Stomach (tissue), 4 donors: ENCODE measurements at regions not wholly inside any gene's neighbourhood (a gene's known extent, or its start where the extent isn't known, plus 50 kb on each side); places are given as distances from the start of the nearest gene placed in this dataset.

Source experiments
- CTCF ChIP-seq, 7 experiments: fragments of 450-650 bp in 4 of 7; fragments of 200-600 bp in 3 of 7; sonication (generic) in 3 of 7; IDR thresholded peaks; one replicate each; pipeline ENCODE4 v1.5.1; 2016 to 2019; ENCODE audit warnings: antibody characterized with exemption in 7 of 7, control low read depth in 2 of 7, mild to moderate bottlenecking in 1 of 7
- EP300 ChIP-seq: sonication (generic); formaldehyde crosslinking; IDR thresholded peaks from one replicate; pipeline ENCODE4 v1.6.1; 2017; ENCODE audit warnings: antibody characterized with exemption
- POLR2AphosphoS5 ChIP-seq, 3 donors: sonication (generic); formaldehyde crosslinking; IDR thresholded peaks; one replicate each; pipeline ENCODE4 v1.6.1; 2016; ENCODE audit warnings: antibody characterized with exemption in 3 of 3

- no peak for TF ChIP-seq EP300
- no peak for TF ChIP-seq CTCF (IDR thresholded peaks at IDR 0.05)
- no peak for TF ChIP-seq POLR2AphosphoS5 (IDR thresholded peaks at IDR 0.05)
Measured at GRCh38 chr3:177353140-177353539, 155.9 kb upstream of the TBL1XR1 start.
